ENCODE measurements at regions not wholly inside any gene's neighbourhood (a gene's known extent, or its start where the extent isn't known, plus 50 kb on each side); places are given as distances from the start of the nearest gene placed in this dataset.

GRCh38 chr7:136741941-136742340, 126.5 kb upstream of the CHRM2 start:
- no peaks in the 10 kb centered on the region for H3K9me2 ChIP-seq (ENCODE audit: low read depth, low read length)
- no peak overlapping the region for H2AFZ ChIP-seq (ENCODE audit: low read length)
- no peaks in the 10 kb centered on the region for H3K27me3 ChIP-seq (ENCODE audit: insufficient read depth, low read length)
- 0 out of 2 replicates have a peak, but pooled peaks cover 4% of the 10 kb centered on the region for H3K9me3 ChIP-seq (ENCODE audit: low read length)
- H3K4me2 ChIP-seq (ENCODE audit: low read length): no peak overlapping the region
- no peaks in the 10 kb centered on the region for H3K36me3 ChIP-seq (ENCODE audit: insufficient read depth, low read length)
- no peaks in the 10 kb centered on the region for H3K79me2 ChIP-seq (ENCODE audit: insufficient read depth, low read length)
- no peak overlapping the region for H3K27ac ChIP-seq (ENCODE audit: low read depth, low read length, poor library complexity, severe bottlenecking)
- no peaks in the 10 kb centered on the region for H4K20me1 ChIP-seq (ENCODE audit: insufficient read depth, low read length)
- no peaks in the 10 kb centered on the region for H3F3A ChIP-seq (ENCODE audit: insufficient read depth, low read length)
- TF ChIP-seq CTCF (IDR thresholded peaks at IDR 0.05; ENCODE audit: low read length) (no peak), EZH2 (IDR thresholded peaks at IDR 0.05; ENCODE audit: borderline replicate concordance, low read length) (no peak)
- no peaks in the 10 kb centered on the region for H3K4me1 ChIP-seq (ENCODE audit: insufficient read depth, low read length, severe bottlenecking)
- no peak overlapping the region for H3K4me3 ChIP-seq (ENCODE audit: low read depth, low read length, poor library complexity, severe bottlenecking)
- H3K9ac ChIP-seq (ENCODE audit: low read length): no peak overlapping the region

- Histone ChIP-seq H3K79me2 (ENCODE audit: insufficient read depth, low read length) (no peaks in the 10 kb centered on the region; the same call in 1 of the 2 replicates), H2AFZ (ENCODE audit: low read length) (no peak overlapping the region), H3K9ac (ENCODE audit: low read length) (no peak overlapping the region), H4K20me1 (ENCODE audit: insufficient read depth, low read length) (no peaks in the 10 kb centered on the region), H3K4me2 (ENCODE audit: low read length) (no peak overlapping the region), H3F3A (ENCODE audit: insufficient read depth, low read length) (no peaks in the 10 kb centered on the region), H3K9me2 (ENCODE audit: low read depth, low read length) (no peaks in the 10 kb centered on the region), H3K27ac (ENCODE audit: low read depth, low read length, poor library complexity, severe bottlenecking) (no peak overlapping the region), H3K9me3 (ENCODE audit: low read length) (no peaks in the 10 kb centered on the region), H3K36me3 (ENCODE audit: insufficient read depth, low read length) (no peaks in the 10 kb centered on the region), H3K27me3 (ENCODE audit: insufficient read depth, low read length) (no peaks in the 10 kb centered on the region), H3K4me1 (ENCODE audit: insufficient read depth, low read length, severe bottlenecking) (no peaks in the 10 kb centered on the region), H3K4me3 (ENCODE audit: low read depth, low read length, poor library complexity, severe bottlenecking) (no peak overlapping the region)
- TF ChIP-seq CTCF (IDR thresholded peaks at IDR 0.05; ENCODE audit: low read length): no peak
- no peak for TF ChIP-seq EZH2 (IDR thresholded peaks at IDR 0.05; ENCODE audit: borderline replicate concordance, low read length)
Observed at GRCh38 chr7:136728945-136729344, 139.5 kb upstream of the CHRM2 start.

- H3K27me3 ChIP-seq (ENCODE audit: insufficient read depth, low read length): no peaks in the 10 kb centered on the region
- no peak overlapping the region for H3K4me3 ChIP-seq (ENCODE audit: low read depth, low read length, poor library complexity, severe bottlenecking)
- H3K36me3 ChIP-seq (ENCODE audit: insufficient read depth, low read length): no peaks in the 10 kb centered on the region
- H3K27ac ChIP-seq (ENCODE audit: low read depth, low read length, poor library complexity, severe bottlenecking): no peak overlapping the region
- no peaks in the 10 kb centered on the region for H3K9me2 ChIP-seq (ENCODE audit: low read depth, low read length)
- H3F3A ChIP-seq (ENCODE audit: insufficient read depth, low read length): no peaks in the 10 kb centered on the region
- no peaks in the 10 kb centered on the region; the same call in 1 of the 2 replicates for H3K79me2 ChIP-seq (ENCODE audit: insufficient read depth, low read length)
- H3K9ac ChIP-seq (ENCODE audit: low read length): no peak overlapping the region
- no peaks in the 10 kb centered on the region for H4K20me1 ChIP-seq (ENCODE audit: insufficient read depth, low read length)
- no peaks in the 10 kb centered on the region for H3K9me3 ChIP-seq (ENCODE audit: low read length)
- no peak for TF ChIP-seq CTCF (IDR thresholded peaks at IDR 0.05; ENCODE audit: low read length)
- TF ChIP-seq EZH2 (IDR thresholded peaks at IDR 0.05; ENCODE audit: borderline replicate concordance, low read length): no peak
- H3K4me2 ChIP-seq (ENCODE audit: low read length): no peak overlapping the region
- H2AFZ ChIP-seq (ENCODE audit: low read length): no peak overlapping the region
- no peaks in the 10 kb centered on the region for H3K4me1 ChIP-seq (ENCODE audit: insufficient read depth, low read length, severe bottlenecking)
Observed at GRCh38 chr7:136726460-136726859, 142.0 kb upstream of the CHRM2 start.

All from OCI-LY1 (cell line).